A673 (cell line): ENCODE measurements at regions not wholly inside any gene's neighbourhood (a gene's known extent, or its start where the extent isn't known, plus 50 kb on each side); places are given as distances from the start of the nearest gene placed in this dataset.

Experiments
- BruUV-seq: library from RNA; stranded (reverse); fragments of 400-500 nt; replicated peaks from 2 replicates; lab custom pipeline; 2021; lab: Mats Ljungman, UMichigan
- CTCF ChIA-PET: fragments of 300-600 bp; sonication (Branson Sonifier 250); formaldehyde crosslinking; loops from one replicate; lab custom pipeline; 2022; ENCODE audit warnings: antibody characterized with exemption; lab: Charles Lee
- POLR2A ChIA-PET: fragments of 300-600 bp; sonication (Branson Sonifier 250); formaldehyde crosslinking; loops from one replicate; lab custom pipeline; 2022; ENCODE audit warnings: antibody characterized with exemption; ENCODE audit not compliant: low non-redundant PET; lab: Charles Lee
- DNase-seq: peaks from one replicate; pipeline ENCODE4 v3.0.0-alpha.2; 2015; ENCODE audit warnings: low spot score
- H3K27ac ChIP-seq: fragments of 200-600 bp; sonication (generic); 2 replicates; pipeline ENCODE4 v1.5.1; 2016; ENCODE audit warnings: mixed run types, low read depth, mild to moderate bottlenecking, mixed read lengths, antibody characterized with exemption, low read length; ENCODE audit not compliant: poor library complexity, severe bottlenecking
- H3K27me3 ChIP-seq: fragments of 200-600 bp; sonication (generic); replicated peaks from 2 replicates; pipeline ENCODE4 v1.6.1; 2017; ENCODE audit warnings: mixed run types, low read depth, mild to moderate bottlenecking, mixed read lengths, antibody characterized with exemption, low read length; ENCODE audit not compliant: insufficient read depth, poor library complexity
- H3K36me3 ChIP-seq: fragments of 200-600 bp; sonication (generic); 2 replicates; pipeline ENCODE4 v1.6.1; 2016; ENCODE audit warnings: mixed run types, mild to moderate bottlenecking, mixed read lengths, antibody characterized with exemption, low read length; ENCODE audit not compliant: insufficient read depth, poor library complexity, severe bottlenecking
- H3K4me1 ChIP-seq: fragments of 200-600 bp; sonication (generic); 2 replicates; pipeline ENCODE4 v1.6.1; 2017; ENCODE audit warnings: mixed run types, mild to moderate bottlenecking, mixed read lengths, antibody characterized with exemption, low read length; ENCODE audit not compliant: insufficient read depth, poor library complexity, severe bottlenecking
- H3K4me3 ChIP-seq: fragments of 200-600 bp; sonication (generic); 2 replicates; pipeline ENCODE4 v1.5.1; 2016; ENCODE audit warnings: low read depth, mixed run types, mild to moderate bottlenecking, mixed read lengths, low read length; ENCODE audit not compliant: poor library complexity, severe bottlenecking
- H3K9me3 ChIP-seq: fragments of 200-600 bp; sonication (generic); 2 replicates; pipeline ENCODE4 v1.6.1; 2016; ENCODE audit warnings: mixed run types, low read depth, mild to moderate bottlenecking, mixed read lengths, antibody characterized with exemption, low read length; ENCODE audit not compliant: poor library complexity, severe bottlenecking
- EZH2 ChIP-seq: fragments of 200-600 bp; sonication (generic); IDR thresholded peaks from 2 replicates; pipeline ENCODE4 v1.6.1; 2017; ENCODE audit warnings: borderline replicate concordance, low read depth, mild to moderate bottlenecking, mixed read lengths, antibody characterized with exemption, low read length; ENCODE audit not compliant: poor library complexity, severe bottlenecking
- intact Hi-C: fragments of 100-400 bp; cut with micrococcal nuclease; formaldehyde crosslinking; loops from one replicate; pipeline ENCODE4 v1.10.0; 2022; ENCODE audit not compliant: unreplicated experiment
- TF ChIP-seq, protein P1 (sequence below): fragments of 300-800, 200-600 bp; sonication (generic); conservative IDR thresholded peaks from 2 replicates; pipeline ENCODE4 v1.5.1; 2017; ENCODE audit warnings: low read depth, mild to moderate bottlenecking, antibody characterized with exemption, low read length, moderate library complexity, mixed read lengths

DNA sequence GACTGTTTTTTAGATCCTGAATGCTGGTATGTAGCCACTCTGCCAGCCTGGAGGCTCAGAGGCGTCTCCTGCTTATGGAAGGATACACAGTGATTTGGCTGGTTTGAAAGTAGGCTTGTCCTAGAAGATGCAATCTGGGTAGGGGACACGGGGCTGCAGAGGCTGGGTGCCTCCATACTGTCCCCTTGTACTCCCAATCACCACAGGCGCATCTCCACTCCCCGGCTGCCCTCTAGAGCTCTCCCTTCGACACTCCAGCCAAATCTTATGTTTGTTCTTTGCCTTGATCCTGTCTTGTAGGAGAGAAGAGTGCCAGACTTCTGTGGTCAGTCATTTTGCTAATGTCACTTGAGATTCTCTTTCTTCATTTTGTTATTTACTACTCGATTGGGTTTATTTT is 168.8 kb upstream of the THRB start:
- H3K9me3 ChIP-seq, result no peaks in the 10 kb centered on the region
- H3K27me3 ChIP-seq, result no peaks in the 10 kb centered on the region
- no peak for DNase-seq
- intact Hi-C loops, result no loop called here
- no TSS peak for BruUV-seq
- H3K4me1 ChIP-seq, result no peaks in the 10 kb centered on the region
- CTCF ChIA-PET, result no interaction called here
- H3K27ac ChIP-seq, result no peak overlapping the region
- TF ChIP-seq, protein P1, sequence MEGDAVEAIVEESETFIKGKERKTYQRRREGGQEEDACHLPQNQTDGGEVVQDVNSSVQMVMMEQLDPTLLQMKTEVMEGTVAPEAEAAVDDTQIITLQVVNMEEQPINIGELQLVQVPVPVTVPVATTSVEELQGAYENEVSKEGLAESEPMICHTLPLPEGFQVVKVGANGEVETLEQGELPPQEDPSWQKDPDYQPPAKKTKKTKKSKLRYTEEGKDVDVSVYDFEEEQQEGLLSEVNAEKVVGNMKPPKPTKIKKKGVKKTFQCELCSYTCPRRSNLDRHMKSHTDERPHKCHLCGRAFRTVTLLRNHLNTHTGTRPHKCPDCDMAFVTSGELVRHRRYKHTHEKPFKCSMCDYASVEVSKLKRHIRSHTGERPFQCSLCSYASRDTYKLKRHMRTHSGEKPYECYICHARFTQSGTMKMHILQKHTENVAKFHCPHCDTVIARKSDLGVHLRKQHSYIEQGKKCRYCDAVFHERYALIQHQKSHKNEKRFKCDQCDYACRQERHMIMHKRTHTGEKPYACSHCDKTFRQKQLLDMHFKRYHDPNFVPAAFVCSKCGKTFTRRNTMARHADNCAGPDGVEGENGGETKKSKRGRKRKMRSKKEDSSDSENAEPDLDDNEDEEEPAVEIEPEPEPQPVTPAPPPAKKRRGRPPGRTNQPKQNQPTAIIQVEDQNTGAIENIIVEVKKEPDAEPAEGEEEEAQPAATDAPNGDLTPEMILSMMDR, result no peak
- no peak for TF ChIP-seq EZH2
- POLR2A ChIA-PET, result no interaction called here
- no peak overlapping the region for H3K4me3 ChIP-seq
- no peaks in the 10 kb centered on the region for H3K36me3 ChIP-seq

DNA sequence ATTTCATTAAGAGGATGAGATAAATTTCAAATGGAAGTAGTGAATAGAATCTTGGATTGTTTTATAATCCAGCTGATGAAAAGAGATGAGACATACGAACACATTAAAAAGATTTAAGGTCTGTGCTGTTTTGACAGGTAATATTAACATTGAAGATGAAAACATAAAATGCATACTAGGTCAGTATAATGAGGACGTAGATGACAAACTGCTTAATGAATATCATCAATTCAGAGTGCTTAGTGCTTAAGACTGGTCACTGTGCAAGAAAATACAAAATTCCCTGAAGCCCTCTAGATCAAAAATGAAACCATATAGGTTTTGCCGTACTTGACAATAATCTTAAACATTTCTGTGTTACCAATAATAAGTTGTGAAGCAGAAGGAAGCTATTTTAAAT is 173.4 kb upstream of the THRB start:
- H3K4me1 ChIP-seq, result no peaks in the 10 kb centered on the region
- intact Hi-C loops, result no loop called here
- TF ChIP-seq, protein P1, result no peak
- TF ChIP-seq EZH2, result no peak
- CTCF ChIA-PET, result no interaction called here
- no peaks in the 10 kb centered on the region for H3K27me3 ChIP-seq
- H3K4me3 ChIP-seq, result no peak overlapping the region
- no TSS peak for BruUV-seq
- no peak overlapping the region for H3K27ac ChIP-seq
- POLR2A ChIA-PET, result no interaction called here
- DNase-seq, result no peak
- H3K36me3 ChIP-seq, result no peaks in the 10 kb centered on the region
- H3K9me3 ChIP-seq, result no peaks in the 10 kb centered on the region

DNA sequence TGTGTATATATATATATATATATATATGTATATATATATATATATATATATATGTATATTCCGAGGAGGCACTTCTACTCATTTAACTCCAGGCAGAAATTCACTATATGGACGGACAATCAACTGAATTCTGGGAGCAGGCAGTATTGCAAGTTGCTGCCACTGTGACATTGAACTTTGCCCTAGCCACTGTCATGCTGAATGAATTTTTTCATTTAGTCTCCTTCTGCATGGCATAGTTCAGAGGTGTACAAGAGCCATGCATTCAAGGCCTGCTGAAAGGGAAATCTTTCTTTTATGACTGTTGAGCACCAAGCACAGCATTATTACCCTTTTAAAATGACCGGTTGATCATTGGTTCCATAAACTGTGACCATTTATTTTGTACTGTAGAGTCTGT is 176.2 kb upstream of the THRB start:
- no peaks in the 10 kb centered on the region for H3K27me3 ChIP-seq
- CTCF ChIA-PET, result no interaction called here
- H3K4me3 ChIP-seq, result no peak overlapping the region
- H3K9me3 ChIP-seq, result no peaks in the 10 kb centered on the region
- H3K36me3 ChIP-seq, result no peaks in the 10 kb centered on the region
- POLR2A ChIA-PET, result no interaction called here
- H3K27ac ChIP-seq, result no peak overlapping the region
- no TSS peak for BruUV-seq
- H3K4me1 ChIP-seq, result no peaks in the 10 kb centered on the region
- DNase-seq, result no peak
- intact Hi-C loops, result no loop called here
- TF ChIP-seq, protein P1, result no peak
- TF ChIP-seq EZH2, result no peak
